ENCODE measurements at regions not wholly inside any gene's neighbourhood (a gene's known extent, or its start where the extent isn't known, plus 50 kb on each side); places are given as distances from the start of the nearest gene placed in this dataset.
"Not testable (repeated sequence)": the region's sequence is repeated elsewhere in the genome, so short reads cannot be mapped to it uniquely, and the experiment has no call there.

GRCh38 chr7:91731976-91732375, 148.5 kb downstream of the MTERF1 start:
- Histone ChIP-seq H3K9me3 (ENCODE audit: low read length) (no peaks in the 10 kb centered on the region), H3K79me2 (ENCODE audit: low read length) (no peaks in the 10 kb centered on the region), H2AFZ (ENCODE audit: low read length) (no peak overlapping the region), H3K27me3 (ENCODE audit: low read length) (no peaks in the 10 kb centered on the region), H4K20me1 (ENCODE audit: insufficient read depth, low read depth, low read length) (no peaks in the 10 kb centered on the region), H3K27ac (ENCODE audit: low read length) (no peak overlapping the region), H3K4me1 (ENCODE audit: low read length) (no peaks in the 10 kb centered on the region), H3K4me2 (ENCODE audit: low read depth, low read length, poor library complexity, severe bottlenecking) (no peak overlapping the region), H3K36me3 (ENCODE audit: insufficient read depth, low read length) (no peaks in the 10 kb centered on the region), H3K4me3 (ENCODE audit: low read length) (no peak overlapping the region), H3K9ac (ENCODE audit: low read length) (no peak overlapping the region), H3K9me2 (replicated peaks; ENCODE audit: insufficient read depth, low read length) (no peaks in the 10 kb centered on the region)
- no peak for DNase-seq

- Histone ChIP-seq H2AFZ (ENCODE audit: low read length) (no peak overlapping the region), H3K9me2 (replicated peaks; ENCODE audit: insufficient read depth, low read length) (no peaks in the 10 kb centered on the region), H4K20me1 (ENCODE audit: insufficient read depth, low read depth, low read length) (no peaks in the 10 kb centered on the region), H3K4me2 (ENCODE audit: low read depth, low read length, poor library complexity, severe bottlenecking) (no peak overlapping the region), H3K79me2 (ENCODE audit: low read length) (no peaks in the 10 kb centered on the region), H3K4me1 (ENCODE audit: low read length) (no peaks in the 10 kb centered on the region), H3K4me3 (ENCODE audit: low read length) (no peak overlapping the region), H3K27ac (ENCODE audit: low read length) (no peak overlapping the region), H3K36me3 (ENCODE audit: insufficient read depth, low read length) (no peaks in the 10 kb centered on the region), H3K27me3 (ENCODE audit: low read length) (no peaks in the 10 kb centered on the region), H3K9ac (ENCODE audit: low read length) (no peak overlapping the region), H3K9me3 (ENCODE audit: low read length) (no peaks in the 10 kb centered on the region)
- no peak for DNase-seq
These were observed 131.1 kb downstream of the MTERF1 start for GRCh38 chr7:91749418-91749817.

- Histone ChIP-seq H3K9me2 (replicated peaks; ENCODE audit: insufficient read depth, low read length) (no peaks in the 10 kb centered on the region), H3K27me3 (ENCODE audit: low read length) (no peaks in the 10 kb centered on the region), H3K27ac (ENCODE audit: low read length) (no peak overlapping the region), H3K4me2 (ENCODE audit: low read depth, low read length, poor library complexity, severe bottlenecking) (no peak overlapping the region), H3K79me2 (ENCODE audit: low read length) (no peaks in the 10 kb centered on the region), H3K9ac (ENCODE audit: low read length) (no peak overlapping the region), H3K4me1 (ENCODE audit: low read length) (no peaks in the 10 kb centered on the region), H2AFZ (ENCODE audit: low read length) (no peak overlapping the region), H3K4me3 (ENCODE audit: low read length) (no peak overlapping the region), H4K20me1 (ENCODE audit: insufficient read depth, low read depth, low read length) (no peaks in the 10 kb centered on the region), H3K36me3 (ENCODE audit: insufficient read depth, low read length) (no peaks in the 10 kb centered on the region), H3K9me3 (ENCODE audit: low read length) (no peaks in the 10 kb centered on the region)
- no peak for DNase-seq
These were observed 130.4 kb downstream of the MTERF1 start for GRCh38 chr7:91750091-91750490.

GRCh38 chr7:91752102-91752501, 128.4 kb downstream of the MTERF1 start:
- Histone ChIP-seq H3K9ac (ENCODE audit: low read length) (no peak overlapping the region), H3K9me2 (replicated peaks; ENCODE audit: insufficient read depth, low read length) (no peaks in the 10 kb centered on the region), H3K36me3 (ENCODE audit: insufficient read depth, low read length) (no peaks in the 10 kb centered on the region), H3K4me1 (ENCODE audit: low read length) (no peaks in the 10 kb centered on the region), H3K27me3 (ENCODE audit: low read length) (no peaks in the 10 kb centered on the region), H3K79me2 (ENCODE audit: low read length) (no peaks in the 10 kb centered on the region), H3K27ac (ENCODE audit: low read length) (no peak overlapping the region), H3K4me2 (ENCODE audit: low read depth, low read length, poor library complexity, severe bottlenecking) (no peak overlapping the region), H3K9me3 (ENCODE audit: low read length) (no peaks in the 10 kb centered on the region), H4K20me1 (ENCODE audit: insufficient read depth, low read depth, low read length) (no peaks in the 10 kb centered on the region), H2AFZ (ENCODE audit: low read length) (no peak overlapping the region), H3K4me3 (ENCODE audit: low read length) (no peak overlapping the region)
- no peak for DNase-seq

GRCh38 chr7:91754280-91754679, 126.2 kb downstream of the MTERF1 start:
- not testable (repeated sequence) for H3K79me2 ChIP-seq (ENCODE audit: low read length); H3K4me2 ChIP-seq (ENCODE audit: low read depth, low read length, poor library complexity, severe bottlenecking); H3K9ac ChIP-seq (ENCODE audit: low read length); H3K9me2 ChIP-seq (replicated peaks; ENCODE audit: insufficient read depth, low read length); H3K27me3 ChIP-seq (ENCODE audit: low read length); H3K9me3 ChIP-seq (ENCODE audit: low read length); H3K4me1 ChIP-seq (ENCODE audit: low read length); H3K36me3 ChIP-seq (ENCODE audit: insufficient read depth, low read length); H2AFZ ChIP-seq (ENCODE audit: low read length); H3K4me3 ChIP-seq (ENCODE audit: low read length); H3K27ac ChIP-seq (ENCODE audit: low read length); DNase-seq; H4K20me1 ChIP-seq (ENCODE audit: insufficient read depth, low read depth, low read length)

GRCh38 chr7:91755121-91755520, 125.4 kb downstream of the MTERF1 start:
- H4K20me1 ChIP-seq (ENCODE audit: insufficient read depth, low read depth, low read length); H3K4me2 ChIP-seq (ENCODE audit: low read depth, low read length, poor library complexity, severe bottlenecking); H3K27me3 ChIP-seq (ENCODE audit: low read length); H3K9ac ChIP-seq (ENCODE audit: low read length); H3K27ac ChIP-seq (ENCODE audit: low read length); DNase-seq; H3K79me2 ChIP-seq (ENCODE audit: low read length); H2AFZ ChIP-seq (ENCODE audit: low read length); H3K9me2 ChIP-seq (replicated peaks; ENCODE audit: insufficient read depth, low read length); H3K9me3 ChIP-seq (ENCODE audit: low read length); H3K36me3 ChIP-seq (ENCODE audit: insufficient read depth, low read length); H3K4me3 ChIP-seq (ENCODE audit: low read length); H3K4me1 ChIP-seq (ENCODE audit: low read length): not testable (repeated sequence)

GRCh38 chr7:91759205-91759863, 121.2 kb downstream of the MTERF1 start:
- no peak for DNase-seq
- no peaks in the 10 kb centered on the region for H3K9me3 ChIP-seq (ENCODE audit: low read length)
- H3K36me3 ChIP-seq (ENCODE audit: insufficient read depth, low read length), result no peaks in the 10 kb centered on the region
- no peak overlapping the region for H3K27ac ChIP-seq (ENCODE audit: low read length)
- H2AFZ ChIP-seq (ENCODE audit: low read length), result no peak overlapping the region
- no peaks in the 10 kb centered on the region for H4K20me1 ChIP-seq (ENCODE audit: insufficient read depth, low read depth, low read length)
- H3K4me1 ChIP-seq (ENCODE audit: low read length), result no peaks in the 10 kb centered on the region
- H3K79me2 ChIP-seq (ENCODE audit: low read length), result no peaks in the 10 kb centered on the region
- H3K9ac ChIP-seq (ENCODE audit: low read length), result no peak overlapping the region
- no peaks in the 10 kb centered on the region for H3K9me2 ChIP-seq (replicated peaks; ENCODE audit: insufficient read depth, low read length)
- no peak overlapping the region for H3K4me3 ChIP-seq (ENCODE audit: low read length)
- no peak overlapping the region for H3K4me2 ChIP-seq (ENCODE audit: low read depth, low read length, poor library complexity, severe bottlenecking)
- no peaks in the 10 kb centered on the region for H3K27me3 ChIP-seq (ENCODE audit: low read length)

- no peaks in the 10 kb centered on the region for H3K36me3 ChIP-seq (ENCODE audit: insufficient read depth, low read length)
- no peaks in the 10 kb centered on the region for H3K79me2 ChIP-seq (ENCODE audit: low read length)
- H3K9ac ChIP-seq (ENCODE audit: low read length), result no peak overlapping the region
- no peak overlapping the region for H3K27ac ChIP-seq (ENCODE audit: low read length)
- DNase-seq, result no peak
- H3K4me1 ChIP-seq (ENCODE audit: low read length), result no peaks in the 10 kb centered on the region
- no peaks in the 10 kb centered on the region for H4K20me1 ChIP-seq (ENCODE audit: insufficient read depth, low read depth, low read length)
- no peaks in the 10 kb centered on the region for H3K9me3 ChIP-seq (ENCODE audit: low read length)
- H3K4me2 ChIP-seq (ENCODE audit: low read depth, low read length, poor library complexity, severe bottlenecking), result no peak overlapping the region
- H3K4me3 ChIP-seq (ENCODE audit: low read length), result no peak overlapping the region
- no peaks in the 10 kb centered on the region for H3K27me3 ChIP-seq (ENCODE audit: low read length)
- no peak overlapping the region for H2AFZ ChIP-seq (ENCODE audit: low read length)
- no peaks in the 10 kb centered on the region for H3K9me2 ChIP-seq (replicated peaks; ENCODE audit: insufficient read depth, low read length)
These were observed 112.7 kb downstream of the MTERF1 start for GRCh38 chr7:91767820-91768219.

- H3K27ac ChIP-seq (ENCODE audit: low read length), result no peak overlapping the region
- no peak overlapping the region for H2AFZ ChIP-seq (ENCODE audit: low read length)
- H3K27me3 ChIP-seq (ENCODE audit: low read length), result no peaks in the 10 kb centered on the region
- no peaks in the 10 kb centered on the region for H3K36me3 ChIP-seq (ENCODE audit: insufficient read depth, low read length)
- no peak for DNase-seq
- no peaks in the 10 kb centered on the region for H3K4me1 ChIP-seq (ENCODE audit: low read length)
- H3K9me2 ChIP-seq (replicated peaks; ENCODE audit: insufficient read depth, low read length), result no peaks in the 10 kb centered on the region
- H3K4me2 ChIP-seq (ENCODE audit: low read depth, low read length, poor library complexity, severe bottlenecking), result no peak overlapping the region
- H3K79me2 ChIP-seq (ENCODE audit: low read length), result no peaks in the 10 kb centered on the region
- no peaks in the 10 kb centered on the region for H4K20me1 ChIP-seq (ENCODE audit: insufficient read depth, low read depth, low read length)
- H3K4me3 ChIP-seq (ENCODE audit: low read length), result no peak overlapping the region
- H3K9me3 ChIP-seq (ENCODE audit: low read length), result no peaks in the 10 kb centered on the region
- H3K9ac ChIP-seq (ENCODE audit: low read length), result no peak overlapping the region
These were observed 109.1 kb downstream of the MTERF1 start for GRCh38 chr7:91771394-91771793.
